ENCODE measurements at regions not wholly inside any gene's neighbourhood (a gene's known extent, or its start where the extent isn't known, plus 50 kb on each side); places are given as distances from the start of the nearest gene placed in this dataset.

DNA sequence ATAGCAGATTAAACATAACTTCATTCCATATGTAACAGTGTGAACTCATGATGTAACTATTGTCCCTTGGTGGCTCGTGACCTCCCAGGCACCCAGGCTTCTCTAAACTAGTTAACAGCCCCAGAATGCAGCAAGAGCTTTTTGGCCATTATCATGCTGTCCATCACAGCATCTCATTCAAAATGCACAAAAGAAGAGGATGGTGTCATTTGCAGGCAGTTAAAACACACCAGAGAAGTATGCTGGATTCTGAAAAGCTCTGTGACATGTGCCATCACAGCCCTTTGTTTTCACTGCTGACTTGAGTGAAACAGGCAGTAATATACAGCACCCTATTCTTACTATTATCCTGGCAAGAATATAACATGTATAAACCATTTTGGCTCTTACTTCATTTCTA lies 117.6 kb upstream of the CHMP2B start (continued):
- TF ChIP-seq, protein P1, sequence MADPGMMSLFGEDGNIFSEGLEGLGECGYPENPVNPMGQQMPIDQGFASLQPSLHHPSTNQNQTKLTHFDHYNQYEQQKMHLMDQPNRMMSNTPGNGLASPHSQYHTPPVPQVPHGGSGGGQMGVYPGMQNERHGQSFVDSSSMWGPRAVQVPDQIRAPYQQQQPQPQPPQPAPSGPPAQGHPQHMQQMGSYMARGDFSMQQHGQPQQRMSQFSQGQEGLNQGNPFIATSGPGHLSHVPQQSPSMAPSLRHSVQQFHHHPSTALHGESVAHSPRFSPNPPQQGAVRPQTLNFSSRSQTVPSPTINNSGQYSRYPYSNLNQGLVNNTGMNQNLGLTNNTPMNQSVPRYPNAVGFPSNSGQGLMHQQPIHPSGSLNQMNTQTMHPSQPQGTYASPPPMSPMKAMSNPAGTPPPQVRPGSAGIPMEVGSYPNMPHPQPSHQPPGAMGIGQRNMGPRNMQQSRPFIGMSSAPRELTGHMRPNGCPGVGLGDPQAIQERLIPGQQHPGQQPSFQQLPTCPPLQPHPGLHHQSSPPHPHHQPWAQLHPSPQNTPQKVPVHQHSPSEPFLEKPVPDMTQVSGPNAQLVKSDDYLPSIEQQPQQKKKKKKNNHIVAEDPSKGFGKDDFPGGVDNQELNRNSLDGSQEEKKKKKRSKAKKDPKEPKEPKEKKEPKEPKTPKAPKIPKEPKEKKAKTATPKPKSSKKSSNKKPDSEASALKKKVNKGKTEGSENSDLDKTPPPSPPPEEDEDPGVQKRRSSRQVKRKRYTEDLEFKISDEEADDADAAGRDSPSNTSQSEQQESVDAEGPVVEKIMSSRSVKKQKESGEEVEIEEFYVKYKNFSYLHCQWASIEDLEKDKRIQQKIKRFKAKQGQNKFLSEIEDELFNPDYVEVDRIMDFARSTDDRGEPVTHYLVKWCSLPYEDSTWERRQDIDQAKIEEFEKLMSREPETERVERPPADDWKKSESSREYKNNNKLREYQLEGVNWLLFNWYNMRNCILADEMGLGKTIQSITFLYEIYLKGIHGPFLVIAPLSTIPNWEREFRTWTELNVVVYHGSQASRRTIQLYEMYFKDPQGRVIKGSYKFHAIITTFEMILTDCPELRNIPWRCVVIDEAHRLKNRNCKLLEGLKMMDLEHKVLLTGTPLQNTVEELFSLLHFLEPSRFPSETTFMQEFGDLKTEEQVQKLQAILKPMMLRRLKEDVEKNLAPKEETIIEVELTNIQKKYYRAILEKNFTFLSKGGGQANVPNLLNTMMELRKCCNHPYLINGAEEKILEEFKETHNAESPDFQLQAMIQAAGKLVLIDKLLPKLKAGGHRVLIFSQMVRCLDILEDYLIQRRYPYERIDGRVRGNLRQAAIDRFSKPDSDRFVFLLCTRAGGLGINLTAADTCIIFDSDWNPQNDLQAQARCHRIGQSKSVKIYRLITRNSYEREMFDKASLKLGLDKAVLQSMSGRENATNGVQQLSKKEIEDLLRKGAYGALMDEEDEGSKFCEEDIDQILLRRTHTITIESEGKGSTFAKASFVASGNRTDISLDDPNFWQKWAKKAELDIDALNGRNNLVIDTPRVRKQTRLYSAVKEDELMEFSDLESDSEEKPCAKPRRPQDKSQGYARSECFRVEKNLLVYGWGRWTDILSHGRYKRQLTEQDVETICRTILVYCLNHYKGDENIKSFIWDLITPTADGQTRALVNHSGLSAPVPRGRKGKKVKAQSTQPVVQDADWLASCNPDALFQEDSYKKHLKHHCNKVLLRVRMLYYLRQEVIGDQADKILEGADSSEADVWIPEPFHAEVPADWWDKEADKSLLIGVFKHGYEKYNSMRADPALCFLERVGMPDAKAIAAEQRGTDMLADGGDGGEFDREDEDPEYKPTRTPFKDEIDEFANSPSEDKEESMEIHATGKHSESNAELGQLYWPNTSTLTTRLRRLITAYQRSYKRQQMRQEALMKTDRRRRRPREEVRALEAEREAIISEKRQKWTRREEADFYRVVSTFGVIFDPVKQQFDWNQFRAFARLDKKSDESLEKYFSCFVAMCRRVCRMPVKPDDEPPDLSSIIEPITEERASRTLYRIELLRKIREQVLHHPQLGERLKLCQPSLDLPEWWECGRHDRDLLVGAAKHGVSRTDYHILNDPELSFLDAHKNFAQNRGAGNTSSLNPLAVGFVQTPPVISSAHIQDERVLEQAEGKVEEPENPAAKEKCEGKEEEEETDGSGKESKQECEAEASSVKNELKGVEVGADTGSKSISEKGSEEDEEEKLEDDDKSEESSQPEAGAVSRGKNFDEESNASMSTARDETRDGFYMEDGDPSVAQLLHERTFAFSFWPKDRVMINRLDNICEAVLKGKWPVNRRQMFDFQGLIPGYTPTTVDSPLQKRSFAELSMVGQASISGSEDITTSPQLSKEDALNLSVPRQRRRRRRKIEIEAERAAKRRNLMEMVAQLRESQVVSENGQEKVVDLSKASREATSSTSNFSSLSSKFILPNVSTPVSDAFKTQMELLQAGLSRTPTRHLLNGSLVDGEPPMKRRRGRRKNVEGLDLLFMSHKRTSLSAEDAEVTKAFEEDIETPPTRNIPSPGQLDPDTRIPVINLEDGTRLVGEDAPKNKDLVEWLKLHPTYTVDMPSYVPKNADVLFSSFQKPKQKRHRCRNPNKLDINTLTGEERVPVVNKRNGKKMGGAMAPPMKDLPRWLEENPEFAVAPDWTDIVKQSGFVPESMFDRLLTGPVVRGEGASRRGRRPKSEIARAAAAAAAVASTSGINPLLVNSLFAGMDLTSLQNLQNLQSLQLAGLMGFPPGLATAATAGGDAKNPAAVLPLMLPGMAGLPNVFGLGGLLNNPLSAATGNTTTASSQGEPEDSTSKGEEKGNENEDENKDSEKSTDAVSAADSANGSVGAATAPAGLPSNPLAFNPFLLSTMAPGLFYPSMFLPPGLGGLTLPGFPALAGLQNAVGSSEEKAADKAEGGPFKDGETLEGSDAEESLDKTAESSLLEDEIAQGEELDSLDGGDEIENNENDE (IDR thresholded peaks at IDR 0.05; ENCODE audit: insufficient replicate concordance, low read length) = no peak
- TF ChIP-seq CHD2 (IDR thresholded peaks at IDR 0.05; ENCODE audit: low read length) = no peak
- no peak for TF ChIP-seq EP300 (IDR thresholded peaks at IDR 0.05; ENCODE audit: borderline replicate concordance in 1 of 2, low read depth in 2 of 2, low read length in 2 of 2)

Measured in H1 (cell line).